GM18519 (cell line): ENCODE measurements at regions not wholly inside any gene's neighbourhood (a gene's known extent, or its start where the extent isn't known, plus 50 kb on each side); places are given as distances from the start of the nearest gene placed in this dataset.

ENCODE experiments used
- ATAC-seq: cut with Tn5 transposase; IDR thresholded peaks from one replicate; pipeline ENCODE4 v1.9.1; 2021; ENCODE audit warnings: mild to moderate bottlenecking, moderate library complexity; ENCODE audit not compliant: unreplicated experiment, low FRiP score

GRCh38 chr7:28358423-28358868 lies 53.9 kb upstream of the CREB5 start:
- no peak for ATAC-seq

GRCh38 chr7:28360739-28361138 lies 51.6 kb upstream of the CREB5 start:
- no peak for ATAC-seq

GRCh38 chr7:28361551-28361950 lies 50.8 kb upstream of the CREB5 start:
- no peak for ATAC-seq

- no peak for ATAC-seq
Measured at GRCh38 chr7:28362182-28362581, 50.1 kb upstream of the CREB5 start.
